ENCODE measurements at regions not wholly inside any gene's neighbourhood (a gene's known extent, or its start where the extent isn't known, plus 50 kb on each side); places are given as distances from the start of the nearest gene placed in this dataset.

DNA sequence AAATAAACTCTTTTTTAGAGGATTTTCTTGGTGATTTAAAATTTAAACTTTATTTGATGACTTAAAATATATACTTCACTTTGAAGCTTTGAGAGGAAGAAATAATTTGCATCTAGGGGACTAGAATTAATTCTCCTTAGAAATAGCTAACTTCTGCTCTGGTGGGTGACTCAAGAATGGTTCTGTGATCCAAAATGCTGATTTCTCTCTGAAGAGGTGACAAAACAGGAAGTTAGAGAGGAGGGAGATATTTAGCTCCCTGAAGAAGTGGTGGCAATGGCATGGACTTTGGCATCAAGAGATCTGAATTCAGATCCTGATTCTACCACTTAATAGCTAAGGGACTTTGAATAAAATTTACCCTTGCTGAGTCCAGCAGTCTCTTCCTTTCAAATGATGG is 125.8 kb upstream of the ATP1B1 start:
- TF ChIP-seq POLR2A (IDR thresholded peaks at IDR 0.05; ENCODE audit: low read depth, low read length) (no peak), TAF1 (IDR thresholded peaks at IDR 0.05; ENCODE audit: borderline replicate concordance, low read depth, low read length) (no peak), POLR2AphosphoS5 (IDR thresholded peaks at IDR 0.05; ENCODE audit: low read depth, low read length) (no peak)
